ENCODE measurements at regions not wholly inside any gene's neighbourhood (a gene's known extent, or its start where the extent isn't known, plus 50 kb on each side); places are given as distances from the start of the nearest gene placed in this dataset.

DNA sequence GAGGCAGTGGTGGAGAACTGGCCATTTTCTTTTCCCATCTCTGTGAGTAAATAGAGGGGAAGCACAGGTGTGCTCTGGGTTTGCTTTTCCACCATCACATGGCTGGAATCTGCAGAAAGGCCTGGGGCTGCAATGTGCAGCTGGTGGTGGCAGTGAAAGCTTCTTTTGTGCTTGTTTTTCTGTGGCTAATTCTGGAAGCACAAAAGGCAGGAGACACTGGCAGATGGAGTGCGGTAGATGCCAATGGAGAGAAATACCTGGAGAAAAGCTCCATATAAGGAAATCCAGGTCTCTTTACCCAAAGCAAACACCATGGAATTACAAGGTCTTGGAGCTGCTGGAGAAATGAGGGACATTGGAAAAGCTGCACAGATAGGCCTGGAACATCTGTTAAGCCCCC lies 146.9 kb downstream of the HAPSTR1 start:
- ATAC-seq (no peak), DNase-seq (ENCODE audit: low spot score) (no peak)
- H3K27ac Mint-ChIP-seq, result no peak overlapping the region
- H3K27me3 Mint-ChIP-seq (ENCODE audit: low read depth), result no peaks in the 10 kb centered on the region; the same call in 1 of the 2 replicates
- ChIA-PET CTCF (interaction anchor here (1.6 kb wide), 1 partner anchor 18 kb away, joined by 3 read pairs; no protein-coding TSS in a partner anchor), POLR2A (no interaction called here)
- H3K4me1 Mint-ChIP-seq, result no peaks in the 10 kb centered on the region
- TF ChIP-seq RELA (CRISPR knock-in tag; IDR thresholded peaks at IDR 0.05; ENCODE audit: borderline replicate concordance), result no peak
- TF ChIP-seq PRRX2 (CRISPR knock-in tag; IDR thresholded peaks at IDR 0.05), result no peak
- TF ChIP-seq ESRRA (CRISPR knock-in tag; IDR thresholded peaks at IDR 0.05; ENCODE audit: borderline replicate concordance), result no peak
- TF ChIP-seq, protein P1, sequence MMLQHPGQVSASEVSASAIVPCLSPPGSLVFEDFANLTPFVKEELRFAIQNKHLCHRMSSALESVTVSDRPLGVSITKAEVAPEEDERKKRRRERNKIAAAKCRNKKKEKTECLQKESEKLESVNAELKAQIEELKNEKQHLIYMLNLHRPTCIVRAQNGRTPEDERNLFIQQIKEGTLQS (CRISPR knock-in tag; conservative IDR thresholded peaks at IDR 0.05), result no peak
- TF ChIP-seq SMAD3 (CRISPR knock-in tag; IDR thresholded peaks at IDR 0.05; ENCODE audit: borderline replicate concordance), result no peak
- TF ChIP-seq CBFB (CRISPR knock-in tag; IDR thresholded peaks at IDR 0.05; ENCODE audit: low read depth), result no peak
- TF ChIP-seq, protein P2, sequence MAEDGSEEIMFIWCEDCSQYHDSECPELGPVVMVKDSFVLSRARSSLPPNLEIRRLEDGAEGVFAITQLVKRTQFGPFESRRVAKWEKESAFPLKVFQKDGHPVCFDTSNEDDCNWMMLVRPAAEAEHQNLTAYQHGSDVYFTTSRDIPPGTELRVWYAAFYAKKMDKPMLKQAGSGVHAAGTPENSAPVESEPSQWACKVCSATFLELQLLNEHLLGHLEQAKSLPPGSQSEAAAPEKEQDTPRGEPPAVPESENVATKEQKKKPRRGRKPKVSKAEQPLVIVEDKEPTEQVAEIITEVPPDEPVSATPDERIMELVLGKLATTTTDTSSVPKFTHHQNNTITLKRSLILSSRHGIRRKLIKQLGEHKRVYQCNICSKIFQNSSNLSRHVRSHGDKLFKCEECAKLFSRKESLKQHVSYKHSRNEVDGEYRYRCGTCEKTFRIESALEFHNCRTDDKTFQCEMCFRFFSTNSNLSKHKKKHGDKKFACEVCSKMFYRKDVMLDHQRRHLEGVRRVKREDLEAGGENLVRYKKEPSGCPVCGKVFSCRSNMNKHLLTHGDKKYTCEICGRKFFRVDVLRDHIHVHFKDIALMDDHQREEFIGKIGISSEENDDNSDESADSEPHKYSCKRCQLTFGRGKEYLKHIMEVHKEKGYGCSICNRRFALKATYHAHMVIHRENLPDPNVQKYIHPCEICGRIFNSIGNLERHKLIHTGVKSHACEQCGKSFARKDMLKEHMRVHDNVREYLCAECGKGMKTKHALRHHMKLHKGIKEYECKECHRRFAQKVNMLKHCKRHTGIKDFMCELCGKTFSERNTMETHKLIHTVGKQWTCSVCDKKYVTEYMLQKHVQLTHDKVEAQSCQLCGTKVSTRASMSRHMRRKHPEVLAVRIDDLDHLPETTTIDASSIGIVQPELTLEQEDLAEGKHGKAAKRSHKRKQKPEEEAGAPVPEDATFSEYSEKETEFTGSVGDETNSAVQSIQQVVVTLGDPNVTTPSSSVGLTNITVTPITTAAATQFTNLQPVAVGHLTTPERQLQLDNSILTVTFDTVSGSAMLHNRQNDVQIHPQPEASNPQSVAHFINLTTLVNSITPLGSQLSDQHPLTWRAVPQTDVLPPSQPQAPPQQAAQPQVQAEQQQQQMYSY (CRISPR knock-in tag; IDR thresholded peaks at IDR 0.05), result no peak
- no peak for TF ChIP-seq ZNF121 (CRISPR knock-in tag; IDR thresholded peaks at IDR 0.05)
- no peak for TF ChIP-seq MXD4 (CRISPR knock-in tag; IDR thresholded peaks at IDR 0.05; ENCODE audit: borderline replicate concordance)
- H3K36me3 Mint-ChIP-seq, result peaks cover 3% of the 10 kb centered on the region; the same call in 1 of the 2 replicates
- peaks cover 19% of the 10 kb centered on the region for H3K9me3 Mint-ChIP-seq
- H3K4me3 Mint-ChIP-seq, result no peak overlapping the region

DNA sequence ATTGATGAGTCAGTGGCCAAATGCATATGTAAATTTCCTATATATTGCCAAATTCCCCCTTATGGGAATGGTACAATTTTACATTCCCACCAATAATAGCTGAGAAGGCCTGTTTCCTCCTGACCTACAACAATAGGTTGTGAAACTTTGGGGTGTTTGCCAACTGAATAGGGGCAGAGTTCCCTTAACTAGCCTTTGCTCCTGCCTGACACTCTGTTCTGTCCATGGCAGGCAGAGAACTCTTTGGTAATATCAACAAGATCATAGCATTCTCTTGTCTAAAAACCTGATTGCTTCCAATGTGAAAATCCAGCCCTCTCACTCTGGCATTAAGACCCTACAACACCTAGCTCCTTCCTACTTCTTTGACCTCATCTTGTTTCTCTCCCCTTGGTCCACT lies 149.7 kb downstream of the HAPSTR1 start:
- CTCF ChIA-PET, result interaction anchor here (0.7 to 1.4 kb wide), 2 partner anchors 15 to 17 kb away, joined by 3 to 6 read pairs; no protein-coding TSS in a partner anchor
- Mint-ChIP-seq H3K27me3 (ENCODE audit: low read depth) (no peaks in the 10 kb centered on the region; the same call in 1 of the 2 replicates), H3K27ac (no peak overlapping the region; the same call in 1 of the 2 replicates), H3K36me3 (peaks cover 3% of the 10 kb centered on the region; the same call in 1 of the 2 replicates), H3K4me1 (no peaks in the 10 kb centered on the region), H3K9me3 (peaks cover 19% of the 10 kb centered on the region), H3K4me3 (no peak overlapping the region)
- DNase-seq (ENCODE audit: low spot score) (no peak), ATAC-seq (no peak)
- POLR2A ChIA-PET, result no interaction called here
- no peak for TF ChIP-seq RELA (CRISPR knock-in tag; IDR thresholded peaks at IDR 0.05; ENCODE audit: borderline replicate concordance)
- TF ChIP-seq TEAD1 (CRISPR knock-in tag; IDR thresholded peaks at IDR 0.05), result no peak
- TF ChIP-seq, protein P3, sequence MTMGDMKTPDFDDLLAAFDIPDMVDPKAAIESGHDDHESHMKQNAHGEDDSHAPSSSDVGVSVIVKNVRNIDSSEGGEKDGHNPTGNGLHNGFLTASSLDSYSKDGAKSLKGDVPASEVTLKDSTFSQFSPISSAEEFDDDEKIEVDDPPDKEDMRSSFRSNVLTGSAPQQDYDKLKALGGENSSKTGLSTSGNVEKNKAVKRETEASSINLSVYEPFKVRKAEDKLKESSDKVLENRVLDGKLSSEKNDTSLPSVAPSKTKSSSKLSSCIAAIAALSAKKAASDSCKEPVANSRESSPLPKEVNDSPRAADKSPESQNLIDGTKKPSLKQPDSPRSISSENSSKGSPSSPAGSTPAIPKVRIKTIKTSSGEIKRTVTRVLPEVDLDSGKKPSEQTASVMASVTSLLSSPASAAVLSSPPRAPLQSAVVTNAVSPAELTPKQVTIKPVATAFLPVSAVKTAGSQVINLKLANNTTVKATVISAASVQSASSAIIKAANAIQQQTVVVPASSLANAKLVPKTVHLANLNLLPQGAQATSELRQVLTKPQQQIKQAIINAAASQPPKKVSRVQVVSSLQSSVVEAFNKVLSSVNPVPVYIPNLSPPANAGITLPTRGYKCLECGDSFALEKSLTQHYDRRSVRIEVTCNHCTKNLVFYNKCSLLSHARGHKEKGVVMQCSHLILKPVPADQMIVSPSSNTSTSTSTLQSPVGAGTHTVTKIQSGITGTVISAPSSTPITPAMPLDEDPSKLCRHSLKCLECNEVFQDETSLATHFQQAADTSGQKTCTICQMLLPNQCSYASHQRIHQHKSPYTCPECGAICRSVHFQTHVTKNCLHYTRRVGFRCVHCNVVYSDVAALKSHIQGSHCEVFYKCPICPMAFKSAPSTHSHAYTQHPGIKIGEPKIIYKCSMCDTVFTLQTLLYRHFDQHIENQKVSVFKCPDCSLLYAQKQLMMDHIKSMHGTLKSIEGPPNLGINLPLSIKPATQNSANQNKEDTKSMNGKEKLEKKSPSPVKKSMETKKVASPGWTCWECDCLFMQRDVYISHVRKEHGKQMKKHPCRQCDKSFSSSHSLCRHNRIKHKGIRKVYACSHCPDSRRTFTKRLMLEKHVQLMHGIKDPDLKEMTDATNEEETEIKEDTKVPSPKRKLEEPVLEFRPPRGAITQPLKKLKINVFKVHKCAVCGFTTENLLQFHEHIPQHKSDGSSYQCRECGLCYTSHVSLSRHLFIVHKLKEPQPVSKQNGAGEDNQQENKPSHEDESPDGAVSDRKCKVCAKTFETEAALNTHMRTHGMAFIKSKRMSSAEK (CRISPR knock-in tag; IDR thresholded peaks at IDR 0.05; ENCODE audit: borderline replicate concordance), result no peak
- no peak for TF ChIP-seq ZNF121 (CRISPR knock-in tag; IDR thresholded peaks at IDR 0.05)
- TF ChIP-seq SP1 (CRISPR knock-in tag; conservative IDR thresholded peaks at IDR 0.05), result no peak
- TF ChIP-seq ATF1 (CRISPR knock-in tag; IDR thresholded peaks at IDR 0.05), result no peak
- TF ChIP-seq, protein P4, sequence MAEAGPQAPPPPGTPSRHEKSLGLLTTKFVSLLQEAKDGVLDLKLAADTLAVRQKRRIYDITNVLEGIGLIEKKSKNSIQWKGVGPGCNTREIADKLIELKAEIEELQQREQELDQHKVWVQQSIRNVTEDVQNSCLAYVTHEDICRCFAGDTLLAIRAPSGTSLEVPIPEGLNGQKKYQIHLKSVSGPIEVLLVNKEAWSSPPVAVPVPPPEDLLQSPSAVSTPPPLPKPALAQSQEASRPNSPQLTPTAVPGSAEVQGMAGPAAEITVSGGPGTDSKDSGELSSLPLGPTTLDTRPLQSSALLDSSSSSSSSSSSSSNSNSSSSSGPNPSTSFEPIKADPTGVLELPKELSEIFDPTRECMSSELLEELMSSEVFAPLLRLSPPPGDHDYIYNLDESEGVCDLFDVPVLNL (CRISPR knock-in tag; IDR thresholded peaks at IDR 0.05; ENCODE audit: borderline replicate concordance, low read depth), result no peak
- TF ChIP-seq ZNF396 (CRISPR knock-in tag; IDR thresholded peaks at IDR 0.05; ENCODE audit: borderline replicate concordance), result no peak
- TF ChIP-seq, protein P5, sequence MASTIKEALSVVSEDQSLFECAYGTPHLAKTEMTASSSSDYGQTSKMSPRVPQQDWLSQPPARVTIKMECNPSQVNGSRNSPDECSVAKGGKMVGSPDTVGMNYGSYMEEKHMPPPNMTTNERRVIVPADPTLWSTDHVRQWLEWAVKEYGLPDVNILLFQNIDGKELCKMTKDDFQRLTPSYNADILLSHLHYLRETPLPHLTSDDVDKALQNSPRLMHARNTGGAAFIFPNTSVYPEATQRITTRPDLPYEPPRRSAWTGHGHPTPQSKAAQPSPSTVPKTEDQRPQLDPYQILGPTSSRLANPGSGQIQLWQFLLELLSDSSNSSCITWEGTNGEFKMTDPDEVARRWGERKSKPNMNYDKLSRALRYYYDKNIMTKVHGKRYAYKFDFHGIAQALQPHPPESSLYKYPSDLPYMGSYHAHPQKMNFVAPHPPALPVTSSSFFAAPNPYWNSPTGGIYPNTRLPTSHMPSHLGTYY (CRISPR knock-in tag; IDR thresholded peaks at IDR 0.05), result no peak
- TF ChIP-seq TCF7 (CRISPR knock-in tag; IDR thresholded peaks at IDR 0.05; ENCODE audit: low read depth), result no peak
- TF ChIP-seq ZNF219 (CRISPR knock-in tag; IDR thresholded peaks at IDR 0.05; ENCODE audit: borderline replicate concordance), result no peak
- TF ChIP-seq, protein P6, sequence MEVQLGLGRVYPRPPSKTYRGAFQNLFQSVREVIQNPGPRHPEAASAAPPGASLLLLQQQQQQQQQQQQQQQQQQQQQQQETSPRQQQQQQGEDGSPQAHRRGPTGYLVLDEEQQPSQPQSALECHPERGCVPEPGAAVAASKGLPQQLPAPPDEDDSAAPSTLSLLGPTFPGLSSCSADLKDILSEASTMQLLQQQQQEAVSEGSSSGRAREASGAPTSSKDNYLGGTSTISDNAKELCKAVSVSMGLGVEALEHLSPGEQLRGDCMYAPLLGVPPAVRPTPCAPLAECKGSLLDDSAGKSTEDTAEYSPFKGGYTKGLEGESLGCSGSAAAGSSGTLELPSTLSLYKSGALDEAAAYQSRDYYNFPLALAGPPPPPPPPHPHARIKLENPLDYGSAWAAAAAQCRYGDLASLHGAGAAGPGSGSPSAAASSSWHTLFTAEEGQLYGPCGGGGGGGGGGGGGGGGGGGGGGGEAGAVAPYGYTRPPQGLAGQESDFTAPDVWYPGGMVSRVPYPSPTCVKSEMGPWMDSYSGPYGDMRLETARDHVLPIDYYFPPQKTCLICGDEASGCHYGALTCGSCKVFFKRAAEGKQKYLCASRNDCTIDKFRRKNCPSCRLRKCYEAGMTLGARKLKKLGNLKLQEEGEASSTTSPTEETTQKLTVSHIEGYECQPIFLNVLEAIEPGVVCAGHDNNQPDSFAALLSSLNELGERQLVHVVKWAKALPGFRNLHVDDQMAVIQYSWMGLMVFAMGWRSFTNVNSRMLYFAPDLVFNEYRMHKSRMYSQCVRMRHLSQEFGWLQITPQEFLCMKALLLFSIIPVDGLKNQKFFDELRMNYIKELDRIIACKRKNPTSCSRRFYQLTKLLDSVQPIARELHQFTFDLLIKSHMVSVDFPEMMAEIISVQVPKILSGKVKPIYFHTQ (CRISPR knock-in tag; IDR thresholded peaks at IDR 0.05), result no peak
- TF ChIP-seq JAZF1 (CRISPR knock-in tag; IDR thresholded peaks at IDR 0.05), result no peak

All from WTC11 (cell line).